ENCODE measurements at regions not wholly inside any gene's neighbourhood (a gene's known extent, or its start where the extent isn't known, plus 50 kb on each side); places are given as distances from the start of the nearest gene placed in this dataset.

DNA sequence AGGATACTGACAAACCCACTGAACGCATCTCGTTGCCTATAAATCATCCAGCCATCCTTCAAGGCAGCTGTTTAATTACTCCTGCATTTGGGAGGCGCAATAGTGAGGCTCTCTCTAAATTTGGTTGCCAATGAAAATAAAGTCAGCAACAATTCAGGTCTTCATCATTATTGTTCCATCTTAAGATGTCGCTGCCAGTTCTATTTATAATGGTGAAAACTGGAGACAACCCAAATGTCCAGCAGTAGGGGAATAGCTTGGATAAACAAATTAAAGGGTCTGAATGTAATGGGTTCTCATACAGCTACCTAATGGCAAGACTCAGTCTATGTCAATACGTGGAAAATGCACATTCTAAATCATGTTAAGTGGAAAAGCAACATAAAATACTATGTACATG lies 120.1 kb upstream of the PLXNA4 start:
- no peak for TF ChIP-seq EZH2 (IDR thresholded peaks at IDR 0.05; ENCODE audit: borderline replicate concordance, low read length)
- TF ChIP-seq, protein P1, sequence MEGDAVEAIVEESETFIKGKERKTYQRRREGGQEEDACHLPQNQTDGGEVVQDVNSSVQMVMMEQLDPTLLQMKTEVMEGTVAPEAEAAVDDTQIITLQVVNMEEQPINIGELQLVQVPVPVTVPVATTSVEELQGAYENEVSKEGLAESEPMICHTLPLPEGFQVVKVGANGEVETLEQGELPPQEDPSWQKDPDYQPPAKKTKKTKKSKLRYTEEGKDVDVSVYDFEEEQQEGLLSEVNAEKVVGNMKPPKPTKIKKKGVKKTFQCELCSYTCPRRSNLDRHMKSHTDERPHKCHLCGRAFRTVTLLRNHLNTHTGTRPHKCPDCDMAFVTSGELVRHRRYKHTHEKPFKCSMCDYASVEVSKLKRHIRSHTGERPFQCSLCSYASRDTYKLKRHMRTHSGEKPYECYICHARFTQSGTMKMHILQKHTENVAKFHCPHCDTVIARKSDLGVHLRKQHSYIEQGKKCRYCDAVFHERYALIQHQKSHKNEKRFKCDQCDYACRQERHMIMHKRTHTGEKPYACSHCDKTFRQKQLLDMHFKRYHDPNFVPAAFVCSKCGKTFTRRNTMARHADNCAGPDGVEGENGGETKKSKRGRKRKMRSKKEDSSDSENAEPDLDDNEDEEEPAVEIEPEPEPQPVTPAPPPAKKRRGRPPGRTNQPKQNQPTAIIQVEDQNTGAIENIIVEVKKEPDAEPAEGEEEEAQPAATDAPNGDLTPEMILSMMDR (IDR thresholded peaks at IDR 0.05; ENCODE audit: low read length), result no peak

All from OCI-LY1 (cell line).